CD4-positive, alpha-beta T cell treated with Interleukin-15 for 4 hours (primary cell): ENCODE measurements at regions not wholly inside any gene's neighbourhood (a gene's known extent, or its start where the extent isn't known, plus 50 kb on each side); places are given as distances from the start of the nearest gene placed in this dataset.

Source experiments
- DNase-seq: peaks from one replicate; pipeline ENCODE4 v3.0.0-alpha.2; 2020; ENCODE audit warnings: low spot score

DNA sequence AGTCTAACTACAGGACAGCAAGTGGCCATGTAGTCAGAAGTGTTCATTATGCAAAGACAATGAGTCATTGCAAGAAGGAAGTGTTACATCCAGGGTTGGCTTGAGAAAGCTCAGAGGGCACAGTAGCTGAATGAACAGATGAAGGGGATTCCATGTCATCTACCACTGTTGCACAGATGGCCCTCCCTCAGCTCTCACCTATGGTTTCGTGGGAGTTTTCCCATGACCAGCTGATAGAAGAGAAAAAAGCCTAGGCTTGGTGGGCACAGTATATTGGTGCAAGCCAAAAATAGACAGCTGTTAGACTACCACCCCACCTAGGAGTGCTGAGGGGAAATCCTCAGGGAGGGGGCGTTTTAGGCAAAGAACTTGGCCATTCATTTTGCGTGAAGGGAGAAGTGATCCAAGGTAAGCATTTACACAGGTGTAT is 217.0 kb downstream of the DMRT2 start:
- no peak for DNase-seq

DNA sequence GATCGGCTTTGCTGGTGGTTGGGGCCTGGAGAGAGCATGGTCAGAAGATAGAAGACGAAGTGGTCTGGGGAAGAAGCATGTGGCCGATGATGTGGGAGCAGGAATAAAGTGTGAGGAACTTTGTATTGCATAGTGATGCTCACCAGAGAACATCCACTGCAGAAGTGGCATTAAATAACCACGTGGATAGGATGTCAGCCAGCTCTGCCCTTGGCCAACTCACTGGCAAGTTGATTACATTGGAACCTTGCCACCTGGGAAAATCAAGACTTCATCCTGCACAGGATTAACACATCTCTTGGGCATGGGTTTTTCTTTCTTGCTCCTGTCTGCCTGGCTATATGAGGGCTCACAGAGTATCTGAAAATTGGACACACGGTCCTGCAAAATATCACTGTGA is 217.4 kb downstream of the DMRT2 start:
- no peak for DNase-seq

DNA sequence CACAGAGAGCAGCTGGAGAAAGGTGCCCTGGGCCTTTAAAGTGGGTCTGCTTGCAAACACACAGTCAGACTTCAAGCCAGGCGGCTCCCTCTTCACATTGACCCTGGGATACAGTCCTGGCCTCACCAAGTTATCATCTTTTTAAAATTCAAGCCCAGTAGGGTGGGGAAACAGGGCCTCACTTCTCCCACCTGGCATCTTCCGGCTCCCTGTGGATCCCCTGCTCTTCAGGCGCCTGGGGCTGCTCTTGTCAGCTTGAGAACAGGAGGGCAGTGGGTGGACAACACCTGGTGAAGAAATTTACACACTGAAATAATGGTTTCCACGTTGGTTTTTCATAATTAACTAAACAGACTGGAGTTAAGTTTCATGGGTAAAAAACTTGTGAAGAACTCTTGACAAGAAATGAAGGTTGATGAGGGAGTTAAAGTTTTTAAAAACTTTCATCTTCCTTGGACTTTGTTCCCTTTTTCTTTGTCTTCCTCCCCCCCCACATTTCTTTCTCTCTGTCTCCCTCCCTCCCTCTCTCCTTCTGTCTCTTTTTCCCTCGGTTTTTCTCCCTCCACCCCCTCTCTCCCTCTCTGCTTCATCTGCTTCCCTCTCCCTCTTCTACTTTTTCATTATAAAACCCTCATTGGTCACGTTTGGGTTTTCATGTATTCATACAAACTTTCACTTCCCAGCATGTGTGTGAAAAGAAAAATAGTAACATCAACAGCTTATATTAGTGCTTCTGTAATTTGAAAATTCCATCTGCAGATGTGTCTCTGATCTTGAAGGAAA is 219.6 kb downstream of the DMRT2 start:
- DNase-seq: no peak

DNA sequence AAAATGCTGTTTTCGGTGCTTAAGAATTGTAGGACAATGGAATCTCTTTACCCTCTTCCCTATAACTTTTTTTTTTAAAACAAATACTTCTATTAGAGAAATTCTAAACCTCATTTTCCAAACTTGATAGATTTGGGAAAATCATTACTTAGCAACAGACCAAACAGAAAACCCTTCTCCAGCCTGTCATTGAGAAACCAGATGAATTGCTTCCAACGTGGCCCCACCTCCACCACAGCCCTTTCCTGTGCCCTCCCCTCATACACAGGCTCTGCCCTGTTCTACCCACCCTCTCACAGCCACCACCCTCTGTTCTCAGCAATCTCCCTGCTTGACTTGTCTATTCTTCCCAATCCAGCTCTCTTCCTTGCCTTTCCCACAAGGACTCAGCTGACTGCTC is 221.2 kb downstream of the DMRT2 start:
- DNase-seq: no peak

DNA sequence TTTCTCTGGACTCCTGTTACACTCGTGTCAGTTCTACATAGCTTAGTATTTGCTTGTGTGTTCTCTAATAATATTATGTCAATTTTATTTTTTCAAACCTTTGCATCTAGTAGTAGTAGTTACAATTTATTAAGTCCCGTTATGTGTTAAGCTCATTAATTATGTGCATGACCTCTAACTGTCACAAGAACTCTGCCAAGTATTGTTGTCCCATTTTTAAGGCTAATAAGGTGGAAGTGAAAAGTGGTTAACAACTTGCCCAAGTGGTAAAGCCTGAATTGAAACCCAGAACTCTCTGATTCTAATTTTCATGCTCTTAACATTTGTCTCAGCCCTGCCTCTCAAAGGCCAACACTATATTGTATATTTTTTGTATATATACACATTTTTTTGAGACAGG is 221.6 kb downstream of the DMRT2 start:
- no peak for DNase-seq

DNA sequence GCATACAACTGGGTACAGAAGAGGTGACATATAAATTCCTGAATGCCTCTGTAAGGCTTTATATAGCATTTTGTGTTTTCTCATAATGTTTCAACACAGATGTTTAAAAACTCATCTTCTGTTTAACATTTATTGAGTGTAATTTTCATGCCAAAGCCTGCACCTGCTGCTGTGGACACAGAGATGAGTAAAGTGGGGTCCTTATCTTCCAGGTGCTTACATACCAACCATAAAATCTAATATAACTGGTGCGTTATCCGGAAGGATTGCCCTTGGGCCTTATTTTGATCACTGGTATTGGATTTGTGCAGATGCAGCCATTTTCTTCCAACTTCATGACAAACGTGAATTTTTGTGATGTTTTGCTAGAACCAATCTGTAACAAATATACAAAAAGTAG is 222.3 kb downstream of the DMRT2 start:
- DNase-seq: no peak

DNA sequence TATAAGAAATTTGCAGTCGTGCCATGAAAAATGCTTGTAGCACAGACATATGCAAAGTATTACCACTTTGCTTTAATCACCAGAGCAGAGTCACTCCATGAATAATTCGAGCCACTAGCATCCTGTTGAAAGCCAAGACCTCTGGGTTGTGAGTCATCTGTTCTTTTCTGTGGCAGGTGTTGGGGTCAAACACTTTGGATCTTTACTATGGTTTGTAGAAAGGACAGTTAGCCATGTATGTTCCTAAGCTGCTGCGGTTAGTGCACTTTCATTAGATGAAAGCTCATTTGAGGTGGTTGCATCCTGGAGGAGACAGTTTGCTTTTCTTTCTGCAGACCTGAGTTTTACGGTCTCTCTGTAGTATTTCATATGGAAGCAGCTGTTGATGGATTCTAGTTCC is 223.7 kb downstream of the DMRT2 start:
- no peak for DNase-seq

DNA sequence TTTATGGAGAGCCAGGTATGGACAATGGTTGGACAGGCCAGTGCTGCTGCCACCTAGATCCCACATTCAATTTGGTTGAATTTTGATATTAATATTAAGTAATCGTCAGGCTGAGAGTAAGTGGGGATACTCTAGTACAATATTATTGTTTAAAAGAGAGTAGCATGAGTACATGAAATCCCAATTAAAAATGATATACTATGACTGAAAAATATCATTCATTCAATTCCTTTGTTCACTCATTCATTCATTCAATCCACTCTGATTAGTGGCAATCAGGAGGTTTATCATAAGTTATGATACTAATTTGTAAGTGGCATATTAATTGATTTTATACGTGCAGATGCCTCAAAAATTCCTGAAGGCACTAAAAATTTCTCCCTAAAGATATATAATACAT is 224.2 kb downstream of the DMRT2 start:
- DNase-seq: no peak

DNA sequence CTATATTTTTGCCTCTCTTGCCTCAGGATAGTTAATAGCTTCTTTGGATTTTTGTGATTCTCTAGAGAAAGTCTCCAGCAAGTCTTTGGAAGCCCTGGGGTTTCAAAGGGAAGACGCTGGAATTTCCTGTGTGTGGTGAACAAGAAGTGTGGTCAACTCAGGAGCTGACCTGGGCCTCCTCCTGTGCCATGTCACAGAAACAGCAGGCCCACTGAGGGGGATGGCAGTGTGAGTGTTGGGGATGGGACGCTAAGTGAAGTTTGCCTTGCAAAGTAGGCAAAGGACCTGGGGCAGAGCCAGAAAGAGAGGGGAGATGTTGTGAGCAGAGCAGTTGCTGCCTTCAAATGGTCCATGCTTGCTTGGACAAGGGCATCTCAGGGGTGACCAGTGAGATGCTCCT is 226.3 kb downstream of the DMRT2 start:
- no peak for DNase-seq

DNA sequence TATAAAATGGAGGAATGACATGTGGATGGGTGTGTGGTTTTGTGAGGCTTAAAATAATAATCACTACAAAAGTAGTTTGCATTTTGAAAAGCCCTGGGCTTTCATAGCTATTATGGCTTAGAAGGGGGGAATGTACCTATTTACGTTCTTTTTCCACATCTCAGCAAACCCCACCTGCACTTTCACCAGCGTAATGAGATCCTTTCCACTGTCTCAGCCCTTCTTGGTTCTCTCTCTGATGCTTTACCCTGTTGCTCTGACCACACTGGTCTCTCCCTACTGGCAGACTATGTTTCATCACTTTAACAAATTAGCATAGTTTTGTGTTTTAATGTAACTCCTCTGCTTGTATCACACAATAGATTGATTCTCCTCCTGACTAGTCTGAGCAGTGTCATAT is 234.6 kb downstream of the DMRT2 start:
- DNase-seq: no peak

DNA sequence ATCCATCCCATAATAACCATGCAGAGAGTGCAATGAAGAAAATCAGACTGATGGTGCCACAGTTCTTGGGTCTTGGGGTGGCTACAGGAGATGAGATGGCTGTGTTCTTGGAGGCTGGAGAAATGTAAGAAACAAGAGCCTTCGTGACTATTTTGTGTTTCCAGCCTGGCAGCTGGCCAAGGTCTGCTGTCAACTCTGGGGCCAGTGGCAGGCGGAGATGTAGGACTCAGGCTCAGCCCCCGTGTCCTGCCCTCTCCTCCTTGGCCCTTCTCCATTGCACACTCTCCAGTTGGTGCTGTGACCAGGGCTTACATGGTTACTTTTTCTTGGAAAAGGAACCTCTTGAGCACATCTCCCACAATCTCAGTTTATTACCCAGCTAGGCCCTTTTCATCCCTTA is 235.4 kb downstream of the DMRT2 start:
- no peak for DNase-seq

DNA sequence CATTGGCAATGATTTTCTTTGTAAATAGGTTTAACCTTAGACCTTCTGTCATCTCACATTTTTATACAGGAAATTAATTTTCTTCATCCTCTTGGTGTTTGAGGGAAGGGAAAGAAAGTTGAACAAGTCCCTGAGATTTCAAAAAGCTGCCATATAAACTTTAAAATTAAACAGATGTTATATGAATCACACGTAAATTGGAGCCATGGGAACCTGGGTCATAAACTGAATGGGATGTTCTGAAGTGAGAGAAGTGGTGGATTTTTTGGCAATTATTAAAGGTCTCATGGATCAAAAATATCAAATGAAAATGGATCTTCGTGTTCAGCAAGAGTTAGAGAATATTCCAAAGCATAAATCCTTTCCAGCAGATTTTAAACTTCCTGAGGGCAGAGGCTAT is 242.2 kb downstream of the DMRT2 start:
- no peak for DNase-seq

DNA sequence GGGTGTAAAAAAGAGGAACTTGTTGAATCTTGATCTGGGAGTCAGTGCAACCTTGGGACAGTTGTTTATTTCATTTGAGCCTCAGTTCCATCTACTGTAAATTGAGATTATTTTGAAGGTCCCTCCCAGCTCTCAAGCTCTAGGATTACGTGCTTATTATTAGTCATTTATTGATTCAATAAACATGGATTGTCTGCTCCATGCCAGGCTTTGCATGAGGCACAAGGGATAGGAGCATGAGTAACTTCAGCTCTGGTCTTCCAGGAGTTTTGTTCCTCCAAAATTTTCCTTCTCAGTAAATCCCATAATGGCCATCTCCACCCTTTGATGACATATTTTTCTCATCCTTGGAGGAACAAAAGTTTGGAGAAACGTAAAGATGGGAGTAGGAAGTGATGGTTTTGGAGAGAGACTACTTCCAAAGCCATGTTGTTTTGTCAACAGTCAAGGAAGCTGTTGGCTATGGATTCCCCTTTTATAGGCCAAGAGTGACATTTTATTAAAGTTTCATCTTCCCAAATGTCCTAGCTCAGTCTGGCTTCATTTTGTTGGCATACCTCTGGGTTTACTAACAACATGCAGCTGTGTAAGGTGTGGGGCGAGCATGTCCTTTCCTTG is 244.6 kb downstream of the DMRT2 start:
- no peak for DNase-seq

DNA sequence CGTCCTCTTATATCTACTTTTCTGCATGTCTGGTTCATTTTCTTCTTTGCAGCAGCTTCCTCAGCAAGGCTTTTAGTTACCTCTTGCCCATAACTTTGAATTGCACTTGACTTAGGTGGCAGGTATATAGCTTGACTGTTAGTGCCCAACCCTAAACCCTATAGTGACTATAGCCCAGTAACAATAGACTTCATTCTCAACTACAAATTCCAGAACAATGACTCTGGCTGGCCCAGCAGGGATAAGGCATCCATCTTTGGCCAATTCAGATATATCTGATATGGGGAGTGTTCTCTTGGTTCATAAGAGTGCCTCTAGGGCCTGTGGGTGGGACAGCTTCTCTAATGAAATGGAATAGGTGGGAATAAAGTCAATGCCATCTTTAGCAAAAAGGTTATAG is 246.2 kb downstream of the DMRT2 start:
- no peak for DNase-seq

DNA sequence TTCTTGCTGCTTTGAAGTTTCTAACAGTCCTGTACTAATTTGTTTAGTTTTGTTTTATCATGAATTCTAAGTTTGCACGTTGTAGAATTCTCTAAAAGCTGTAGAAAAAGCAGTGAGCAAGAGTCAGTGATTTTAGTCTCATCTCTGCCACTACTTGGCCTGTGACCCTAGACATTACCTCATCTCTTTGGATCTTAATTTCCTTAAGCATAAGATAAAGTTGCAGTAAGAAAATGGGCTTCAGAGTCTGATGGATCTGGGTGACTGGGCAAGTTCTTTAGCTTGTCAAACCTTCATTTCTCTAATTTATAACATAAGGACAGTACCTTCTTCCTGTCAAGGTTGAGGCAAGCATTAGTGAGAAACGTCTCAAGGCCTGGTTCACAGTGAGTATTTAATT is 247.9 kb downstream of the DMRT2 start:
- DNase-seq: no peak

DNA sequence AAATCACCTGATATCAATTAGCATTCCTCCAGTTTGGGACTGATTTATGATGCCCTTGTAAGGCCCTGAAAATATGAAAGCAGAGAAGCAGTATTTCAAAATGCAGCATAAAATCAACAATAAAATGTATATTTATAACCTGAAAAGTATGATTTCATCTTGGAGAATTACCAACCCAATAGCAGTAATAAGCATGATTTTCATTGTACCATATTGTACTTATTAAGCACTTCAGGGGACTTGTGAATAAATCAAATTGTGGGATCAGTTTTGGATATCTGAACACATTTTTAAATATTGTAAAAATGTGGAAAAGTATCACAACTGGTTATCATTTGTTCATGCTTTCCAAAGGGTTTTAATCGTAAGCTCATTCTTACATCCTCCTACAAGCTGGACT is 250.8 kb downstream of the DMRT2 start:
- no peak for DNase-seq

DNA sequence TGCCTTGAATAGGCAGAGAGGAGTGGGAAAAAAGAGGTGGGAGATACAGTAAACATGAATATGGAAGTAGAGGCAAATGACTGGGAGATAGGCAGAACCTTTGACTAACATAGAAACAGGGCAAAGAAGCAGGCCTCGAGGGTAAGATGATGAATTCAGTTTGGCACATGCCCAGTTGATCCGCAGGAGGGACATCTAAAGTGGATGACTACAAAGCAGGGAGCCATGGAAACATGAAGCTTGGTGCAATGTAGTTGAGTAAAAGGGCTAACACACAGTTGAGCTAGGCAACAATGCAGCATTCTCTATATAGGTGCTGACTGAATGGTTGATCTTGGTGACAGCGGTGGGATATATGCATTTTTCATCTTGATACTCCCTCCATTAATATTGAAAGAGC is 253.8 kb downstream of the DMRT2 start:
- no peak for DNase-seq

DNA sequence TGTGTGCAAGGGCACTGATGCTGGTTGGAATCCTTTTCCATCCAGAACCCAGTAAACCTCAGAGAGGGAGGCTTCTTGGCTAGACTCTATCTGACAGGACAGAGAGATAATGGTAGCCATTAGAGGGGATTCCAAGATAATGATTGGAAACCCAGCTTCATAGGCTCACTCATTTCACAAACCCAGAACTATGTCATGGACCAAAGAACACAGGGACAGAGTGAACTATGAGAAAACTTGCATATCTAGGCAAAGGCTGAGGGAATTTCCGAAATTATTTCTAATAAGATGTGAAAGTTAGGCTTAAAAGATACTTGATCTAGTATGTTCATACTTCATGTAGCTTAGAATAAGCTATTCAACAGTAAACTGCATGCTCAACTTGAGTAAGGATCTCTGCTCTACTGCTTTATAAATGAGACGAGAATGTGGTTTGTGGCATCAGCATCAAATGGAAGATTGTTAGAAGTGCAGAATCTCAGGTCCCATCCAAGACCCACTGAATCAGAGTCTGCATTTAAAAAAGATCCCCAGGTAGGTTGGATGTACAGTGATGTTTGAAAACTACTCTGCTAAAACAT is 261.4 kb downstream of the DMRT2 start:
- DNase-seq: no peak

DNA sequence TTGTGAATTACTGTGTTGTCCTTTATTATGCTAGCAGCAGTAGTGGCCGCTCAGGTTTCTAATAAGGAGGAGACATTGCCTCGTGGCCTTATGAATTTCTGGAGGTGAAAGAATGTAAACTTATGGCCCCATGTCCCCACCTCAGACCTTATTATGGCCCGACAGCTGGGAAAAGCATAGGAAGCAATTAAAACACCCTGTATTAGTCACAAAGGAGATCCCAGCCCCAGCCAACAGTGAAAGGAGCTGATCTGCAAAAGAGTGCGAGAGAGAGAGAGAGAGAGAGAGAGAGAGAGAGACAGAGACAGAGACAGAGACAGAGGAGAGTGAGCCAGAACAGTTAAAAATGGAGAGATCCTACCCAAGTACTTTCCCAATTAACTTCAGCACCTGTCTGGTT is 269.3 kb downstream of the DMRT2 start:
- DNase-seq: no peak

DNA sequence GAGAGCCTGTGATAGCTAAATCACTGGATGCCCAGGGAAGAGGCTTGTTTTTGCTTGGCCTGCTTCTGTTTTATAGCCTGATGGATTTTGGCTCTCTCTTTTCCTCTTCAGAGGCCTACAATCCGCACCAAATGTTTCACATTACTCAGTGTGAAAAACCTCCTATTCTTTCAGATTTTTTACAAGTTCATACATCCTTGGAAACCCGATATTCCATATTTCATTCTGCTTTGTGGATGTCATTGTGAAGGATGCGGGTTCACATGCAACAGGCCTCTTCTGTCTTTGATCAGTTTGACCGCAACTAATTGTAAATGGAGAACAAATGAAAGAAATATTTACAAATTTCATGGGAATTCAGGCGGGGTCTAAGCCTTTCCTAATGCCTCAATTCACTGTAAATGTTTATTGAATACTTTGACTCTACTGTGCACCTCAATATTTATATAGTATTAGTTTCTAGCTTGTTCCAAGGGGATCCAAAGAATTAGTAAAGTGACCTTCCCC is 269.9 kb downstream of the DMRT2 start:
- no peak for DNase-seq

DNA sequence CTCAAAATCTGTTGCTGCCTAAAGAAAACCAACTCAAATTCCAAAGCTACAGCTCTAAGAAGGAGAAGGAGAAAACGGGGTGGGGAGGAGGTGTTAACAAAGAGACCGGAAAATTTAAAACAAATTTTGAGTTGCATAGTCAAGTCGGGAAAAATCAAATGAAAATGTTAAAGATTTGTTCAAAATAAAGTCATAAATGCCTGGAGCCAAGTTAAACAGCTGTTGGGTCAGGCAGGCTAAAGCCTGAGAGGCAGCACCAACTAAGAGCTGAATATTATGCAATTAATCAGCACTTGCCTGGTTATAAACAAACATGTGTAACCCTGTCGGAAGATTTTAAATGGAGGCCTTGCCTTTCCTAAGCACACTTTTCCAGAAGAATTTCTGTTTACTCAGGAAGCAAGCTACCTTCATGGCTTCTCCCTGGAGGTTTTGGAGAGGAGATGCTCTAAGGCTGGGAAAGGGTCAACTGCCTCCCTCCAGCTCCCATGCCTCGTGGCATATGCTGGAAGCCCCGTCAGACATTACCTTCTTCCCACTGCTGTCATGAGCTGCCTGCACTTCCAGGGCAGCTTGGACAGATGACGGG is 270.5 kb downstream of the DMRT2 start:
- DNase-seq: no peak

DNA sequence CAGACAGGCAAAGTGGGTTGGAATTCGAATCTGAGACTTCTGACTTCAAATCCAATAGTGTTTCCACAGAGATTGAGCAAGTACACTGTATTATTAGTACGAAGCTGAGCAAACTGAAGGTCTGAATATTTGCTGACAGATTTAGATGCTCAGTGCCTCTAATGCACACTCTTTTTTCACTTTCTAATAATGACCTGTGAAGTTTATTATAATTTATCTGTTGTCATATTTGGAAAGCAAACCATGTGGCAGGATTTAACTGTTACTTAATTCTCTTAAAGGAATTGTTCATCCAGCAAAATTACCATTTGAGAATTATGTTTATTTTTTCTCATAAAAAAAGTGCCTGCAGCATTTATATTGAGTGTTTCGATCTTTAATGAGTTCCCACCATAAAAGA is 277.3 kb downstream of the DMRT2 start:
- no peak for DNase-seq

DNA sequence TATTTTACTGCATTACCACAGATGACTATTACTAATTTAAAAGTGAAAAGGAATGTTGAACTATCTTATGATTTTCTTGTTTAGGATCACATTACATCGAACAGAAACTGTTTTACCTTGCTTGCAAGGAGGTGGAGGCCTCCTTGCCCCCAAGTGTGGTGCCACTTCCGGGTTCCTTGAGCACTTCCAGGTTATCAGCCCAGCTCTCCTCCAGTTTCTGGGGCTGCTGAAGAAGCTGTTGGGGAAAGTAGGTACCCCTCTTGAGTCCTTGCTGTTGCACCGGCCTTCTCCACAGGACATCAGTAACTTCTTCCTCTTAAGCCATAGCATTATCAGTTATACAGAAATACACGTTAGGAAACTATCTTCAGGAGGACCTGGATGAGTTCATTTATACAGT is 278.2 kb downstream of the DMRT2 start:
- no peak for DNase-seq
